CD14-positive monocyte (primary cell): ENCODE measurements at regions not wholly inside any gene's neighbourhood (a gene's known extent, or its start where the extent isn't known, plus 50 kb on each side); places are given as distances from the start of the nearest gene placed in this dataset.
A peak's percentile ranks its signal among the peaks of the same experiment; 100 is the strongest.
"Not testable (repeated sequence)": the region's sequence is repeated elsewhere in the genome, so short reads cannot be mapped to it uniquely, and the experiment has no call there.

ENCODE experiments used
- DNase-seq, 3 donors: peaks; one replicate each; pipeline ENCODE4 v3.0.0-alpha.2; 2011 to 2022
- H2AFZ ChIP-seq: 2 replicates; pipeline ENCODE4 v1.6.0; 2012; ENCODE audit warnings: mild to moderate bottlenecking, low read depth, low read length, inconsistent platforms; ENCODE audit not compliant: insufficient read depth, poor library complexity, severe bottlenecking
- H3K27ac ChIP-seq, 2 donors: 1 replicate in 1 of 2; 2 replicates in 1 of 2; pipeline ENCODE4 v1.5.1; 2012 to 2013; ENCODE audit warnings: low read length in 2 of 2, control low read depth in 1 of 2, inconsistent platforms in 1 of 2, low read depth in 1 of 2, mild to moderate bottlenecking in 1 of 2
- H3K27me3 ChIP-seq, 2 donors: one replicate each; pipeline versions ENCODE4 v1.6.0 to v1.6.1; 2011 to 2013; ENCODE audit warnings: low read length in 2 of 2; ENCODE audit not compliant: control insufficient read depth in 2 of 2, insufficient read depth in 2 of 2
- H3K36me3 ChIP-seq, 2 donors: replicated peaks in 1 of 2; 1 replicate in 1 of 2; 2 replicates in 1 of 2; pipeline versions ENCODE4 v1.5.1 to v1.6.1; 2012 to 2013; ENCODE audit warnings: low read length in 2 of 2, control low read depth in 1 of 2, inconsistent platforms in 1 of 2, mild to moderate bottlenecking in 1 of 2; ENCODE audit not compliant: insufficient read depth in 2 of 2, control insufficient read depth in 1 of 2
- H3K4me1 ChIP-seq, 2 donors: 1 replicate in 1 of 2; 2 replicates in 1 of 2; pipeline versions ENCODE4 v1.5.1 to v1.6.1; 2012 to 2013; ENCODE audit warnings: low read length in 2 of 2, control low read depth in 1 of 2, inconsistent platforms in 1 of 2, mild to moderate bottlenecking in 1 of 2, moderate library complexity in 1 of 2; ENCODE audit not compliant: insufficient read depth in 2 of 2, control insufficient read depth in 1 of 2
- H3K4me2 ChIP-seq: replicated peaks from 2 replicates; pipeline ENCODE3; 2012; ENCODE audit warnings: low read length, moderate library complexity, mild to moderate bottlenecking; ENCODE audit not compliant: poor library complexity, severe bottlenecking; ENCODE audit errors: extremely low read depth
- H3K4me3 ChIP-seq, 3 experiments: fragments of 200-600 bp in 1 of 3; sonication (generic) in 1 of 3; replicated peaks in 1 of 3; 1 replicate in 2 of 3; 2 replicates in 1 of 3; pipeline ENCODE4 v1.5.1; 2011 to 2013; ENCODE audit warnings: low read length in 3 of 3, mild to moderate bottlenecking in 3 of 3, control low read depth in 2 of 3, low read depth in 2 of 3, inconsistent platforms in 1 of 3, moderate library complexity in 1 of 3
- H3K79me2 ChIP-seq: 2 replicates; pipeline ENCODE4 v1.6.0; 2012; ENCODE audit warnings: mild to moderate bottlenecking, control low read depth, inconsistent platforms, low read length, moderate library complexity; ENCODE audit not compliant: insufficient read depth
- H3K9ac ChIP-seq: 2 replicates; pipeline ENCODE4 v1.6.0; 2017; ENCODE audit warnings: low read length, mild to moderate bottlenecking; ENCODE audit not compliant: insufficient read depth, poor library complexity, severe bottlenecking
- H3K9me3 ChIP-seq, 2 donors: replicated peaks in 1 of 2; 1 replicate in 1 of 2; 2 replicates in 1 of 2; pipeline versions ENCODE4 v1.5.1 to v1.6.1; 2012 to 2013; ENCODE audit warnings: low read length in 2 of 2, control low read depth in 1 of 2; ENCODE audit not compliant: control insufficient read depth in 1 of 2, insufficient read depth in 1 of 2
- H4K20me1 ChIP-seq: 2 replicates; pipeline ENCODE4 v1.6.0; 2012; ENCODE audit warnings: mild to moderate bottlenecking, low read length, control low read depth, moderate library complexity; ENCODE audit not compliant: insufficient read depth
- H3K27ac Mint-ChIP-seq, 7 donors: one replicate each; pipeline ENCODE4 v1.8.0; 2020; ENCODE audit warnings: mild to moderate bottlenecking in 7 of 7, mixed read lengths in 7 of 7, moderate library complexity in 6 of 7, inconsistent platforms in 2 of 7
- H3K27me3 Mint-ChIP-seq, 3 donors: one replicate each; pipeline ENCODE4 v1.8.0; 2021 to 2022; ENCODE audit warnings: low read depth in 3 of 3, mild to moderate bottlenecking in 3 of 3, mixed read lengths in 3 of 3, moderate library complexity in 3 of 3, inconsistent platforms in 1 of 3
- H3K36me3 Mint-ChIP-seq, 2 donors: one replicate each; pipeline ENCODE4 v1.8.0; 2020; ENCODE audit warnings: mixed read lengths in 2 of 2, inconsistent platforms in 1 of 2, mild to moderate bottlenecking in 1 of 2
- H3K4me1 Mint-ChIP-seq: one replicate; pipeline ENCODE4 v1.8.0; 2020; ENCODE audit warnings: mild to moderate bottlenecking, mixed read lengths
- H3K4me3 Mint-ChIP-seq, 2 donors: one replicate each; pipeline ENCODE4 v1.8.0; 2020; ENCODE audit warnings: mild to moderate bottlenecking in 2 of 2, mixed read lengths in 2 of 2, moderate library complexity in 1 of 2
- H3K9me3 Mint-ChIP-seq, 7 donors: one replicate each; pipeline ENCODE4 v1.8.0; 2020 to 2022; ENCODE audit warnings: mixed read lengths in 7 of 7, mild to moderate bottlenecking in 6 of 7, moderate library complexity in 6 of 7, inconsistent platforms in 2 of 7
- WGBS: methylation state at CpG from one replicate; pipeline ENCODE4 v1.1.5; 2013; ENCODE audit warnings: missing lambda C conversion rate; ENCODE audit not compliant: insufficient coverage; 5-methylcytosine and 5-hydroxymethylcytosine counted together
- intact Hi-C, 2 donors: fragments of 100-400 bp; cut with micrococcal nuclease; formaldehyde crosslinking; loops; one replicate each; pipeline versions ENCODE4 v1.15.0 to v1.15.1; 2023
- TF ChIP-seq, protein P1 (sequence below): fragments of 200-600 bp; IDR thresholded peaks from one replicate; pipeline ENCODE4 v1.8.0; 2022; ENCODE audit warnings: antibody characterized with exemption, mild to moderate bottlenecking

DNA sequence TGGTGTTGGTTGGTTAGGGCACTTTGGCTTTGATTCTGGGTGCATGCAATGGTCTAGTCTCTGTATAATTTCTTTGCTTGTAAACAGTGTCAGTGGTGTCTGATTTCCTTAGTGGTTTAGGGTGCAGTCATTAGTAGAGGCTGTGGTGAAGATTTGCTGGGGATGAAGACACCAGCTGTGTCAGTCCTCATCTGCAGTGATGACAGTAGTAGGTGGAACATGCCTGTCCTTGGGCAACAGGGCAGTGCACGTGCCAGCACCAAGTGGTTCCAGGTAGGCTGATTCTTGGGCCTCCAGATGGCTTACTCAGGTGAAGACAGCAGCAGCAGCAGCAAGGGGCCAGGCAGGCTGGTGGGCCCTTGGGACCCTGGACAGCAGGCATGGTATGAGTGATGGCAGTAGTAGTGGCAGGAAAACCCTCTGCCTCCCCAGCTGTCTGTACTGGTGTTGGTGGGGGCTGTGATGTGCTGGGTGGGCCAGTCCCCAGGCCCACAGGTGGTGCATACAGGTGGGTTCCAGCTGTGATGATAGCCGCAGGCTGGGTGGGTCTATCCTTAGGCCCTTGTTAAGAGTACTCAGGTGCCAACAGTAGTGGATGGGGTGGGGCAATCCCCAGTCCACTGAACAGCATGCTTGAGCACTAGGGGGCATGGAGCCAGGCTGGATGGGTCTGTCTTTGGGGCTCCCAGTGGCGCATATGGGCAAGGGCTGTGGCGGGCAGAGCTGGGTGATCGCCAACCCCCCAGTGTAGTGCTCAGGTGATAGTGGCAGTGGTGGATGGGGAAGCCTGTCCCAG, 140.7 kb upstream of the THUMPD2 start:
- Mint-ChIP-seq H3K27ac (no peak overlapping the region), H3K4me1 (peaks cover 12% of the 10 kb centered on the region), H3K9me3 (peaks cover 0 to 2% (median 0%) of the 10 kb centered on the region in 7 donors), H3K27me3 (peaks cover 0 to 1% (median 1%) of the 10 kb centered on the region in 3 donors), H3K4me3 (no peak overlapping the region), H3K36me3 (no peaks in the 10 kb centered on the region)
- Histone ChIP-seq H2AFZ (no peak overlapping the region), H3K36me3 (no peaks in the 10 kb centered on the region), H3K9ac (no peak overlapping the region), H3K9me3 (no peaks in the 10 kb centered on the region), H3K4me1 (peaks cover 0 to 4% of the 10 kb centered on the region in 2 donors), H3K4me3 (no peak overlapping the region), H3K27me3 (no peaks in the 10 kb centered on the region), H3K4me2 (no peak overlapping the region), H3K79me2 (no peaks in the 10 kb centered on the region), H4K20me1 (no peaks in the 10 kb centered on the region), H3K27ac (no peak overlapping the region)
- intact Hi-C loops = loop anchor here (5.0 to 10.0 kb wide), 2 partner anchors 1775 to 1863 kb away; no protein-coding TSS in a partner anchor
- WGBS = 94% methylated on average over 4 of the region's 5 CpGs
- no peak for DNase-seq
- TF ChIP-seq, protein P1, sequence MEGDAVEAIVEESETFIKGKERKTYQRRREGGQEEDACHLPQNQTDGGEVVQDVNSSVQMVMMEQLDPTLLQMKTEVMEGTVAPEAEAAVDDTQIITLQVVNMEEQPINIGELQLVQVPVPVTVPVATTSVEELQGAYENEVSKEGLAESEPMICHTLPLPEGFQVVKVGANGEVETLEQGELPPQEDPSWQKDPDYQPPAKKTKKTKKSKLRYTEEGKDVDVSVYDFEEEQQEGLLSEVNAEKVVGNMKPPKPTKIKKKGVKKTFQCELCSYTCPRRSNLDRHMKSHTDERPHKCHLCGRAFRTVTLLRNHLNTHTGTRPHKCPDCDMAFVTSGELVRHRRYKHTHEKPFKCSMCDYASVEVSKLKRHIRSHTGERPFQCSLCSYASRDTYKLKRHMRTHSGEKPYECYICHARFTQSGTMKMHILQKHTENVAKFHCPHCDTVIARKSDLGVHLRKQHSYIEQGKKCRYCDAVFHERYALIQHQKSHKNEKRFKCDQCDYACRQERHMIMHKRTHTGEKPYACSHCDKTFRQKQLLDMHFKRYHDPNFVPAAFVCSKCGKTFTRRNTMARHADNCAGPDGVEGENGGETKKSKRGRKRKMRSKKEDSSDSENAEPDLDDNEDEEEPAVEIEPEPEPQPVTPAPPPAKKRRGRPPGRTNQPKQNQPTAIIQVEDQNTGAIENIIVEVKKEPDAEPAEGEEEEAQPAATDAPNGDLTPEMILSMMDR = no peak

DNA sequence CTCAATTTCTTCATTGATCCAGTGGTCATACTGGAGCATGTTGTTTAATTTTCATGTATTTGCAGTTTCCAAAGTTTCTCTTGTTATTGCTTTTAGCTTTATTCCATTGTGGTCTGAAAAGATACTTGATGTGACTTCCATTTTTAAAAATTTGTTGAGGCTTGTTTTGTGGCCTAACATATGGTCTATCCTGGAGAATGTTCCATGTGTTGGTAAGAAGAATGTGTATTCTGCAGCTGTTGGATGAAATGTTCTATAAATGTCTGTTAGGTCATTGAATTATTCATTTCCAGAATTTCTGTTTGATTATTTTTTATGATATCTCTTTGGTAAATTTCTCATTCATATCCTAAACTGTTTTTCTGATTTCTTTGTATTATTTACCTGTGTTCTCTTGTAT, 139.8 kb upstream of the THUMPD2 start:
- H3K9me3 ChIP-seq = no peaks in the 10 kb centered on the region
- TF ChIP-seq, protein P1 = no peak
- peaks cover 12% of the 10 kb centered on the region for H3K4me1 Mint-ChIP-seq
- no peaks in the 10 kb centered on the region for H3K36me3 Mint-ChIP-seq
- H4K20me1 ChIP-seq = no peaks in the 10 kb centered on the region
- no peak overlapping the region for H3K9ac ChIP-seq
- peaks cover 0 to 4% of the 10 kb centered on the region in 2 donors for H3K4me1 ChIP-seq
- intact Hi-C loops = loop anchor here (5.0 to 10.0 kb wide), 2 partner anchors 1776 to 1863 kb away; no protein-coding TSS in a partner anchor
- no peaks in the 10 kb centered on the region for H3K79me2 ChIP-seq
- H3K4me3 ChIP-seq = no peak overlapping the region
- no peaks in the 10 kb centered on the region for H3K27me3 ChIP-seq
- peaks cover 0 to 2% (median 0%) of the 10 kb centered on the region in 7 donors for H3K9me3 Mint-ChIP-seq
- no peak for DNase-seq
- no peak overlapping the region for H3K27ac ChIP-seq
- no peak overlapping the region for H3K27ac Mint-ChIP-seq
- no peaks in the 10 kb centered on the region for H3K36me3 ChIP-seq
- peaks cover 0 to 1% (median 1%) of the 10 kb centered on the region in 3 donors for H3K27me3 Mint-ChIP-seq
- no peak overlapping the region for H2AFZ ChIP-seq
- no peak overlapping the region for H3K4me2 ChIP-seq
- H3K4me3 Mint-ChIP-seq = no peak overlapping the region

DNA sequence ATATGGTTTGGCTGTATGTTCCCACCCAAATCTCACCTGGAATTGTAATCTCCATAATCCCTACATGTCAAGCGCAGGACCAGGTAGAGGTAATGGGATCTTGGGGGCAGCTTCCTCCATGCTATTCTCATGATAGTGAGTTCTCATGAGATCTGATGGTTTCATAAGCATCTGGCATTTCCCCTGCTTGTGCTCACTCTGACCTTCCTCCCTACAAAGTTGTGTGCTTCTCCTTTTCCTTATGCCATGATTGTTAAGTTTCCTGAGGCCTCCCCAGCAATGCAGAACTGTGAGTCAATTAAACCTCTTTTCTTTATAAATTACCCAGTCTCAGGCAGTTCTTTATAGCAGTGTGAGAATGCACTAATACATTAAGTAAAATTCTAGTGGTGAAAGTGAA, 138.3 kb upstream of the THUMPD2 start:
- Mint-ChIP-seq H3K4me1 (peaks cover 14% of the 10 kb centered on the region), H3K27ac (peak overlapping the region in 2 of 7 donors; percentile 20 to 30)
- not testable (repeated sequence) for H3K27me3 ChIP-seq, H3K4me2 ChIP-seq, H3K36me3 Mint-ChIP-seq, H3K4me3 Mint-ChIP-seq, H3K79me2 ChIP-seq, H3K27ac ChIP-seq, H3K9me3 ChIP-seq, H3K4me3 ChIP-seq, H3K36me3 ChIP-seq, H3K9me3 Mint-ChIP-seq, H4K20me1 ChIP-seq, H2AFZ ChIP-seq, H3K9ac ChIP-seq, H3K4me1 ChIP-seq, H3K27me3 Mint-ChIP-seq
- peak in 1 of 3 donors; percentile 26 for DNase-seq
- intact Hi-C loops = loop anchor here (5.0 to 10.0 kb wide), 2 partner anchors 1777 to 1865 kb away; no protein-coding TSS in a partner anchor
- WGBS = no CpG with 5 or more reads among the region's 1 CpG
